MCF 10A (cell line): ENCODE measurements at regions not wholly inside any gene's neighbourhood (a gene's known extent, or its start where the extent isn't known, plus 50 kb on each side); places are given as distances from the start of the nearest gene placed in this dataset.

Experiments
- BruUV-seq: library from RNA; stranded (reverse); fragments of 400-500 nt; replicated peaks from 2 replicates; lab custom pipeline; 2021; lab: Mats Ljungman, UMichigan
- CTCF ChIA-PET: fragments of 300-600 bp; sonication (Branson Sonifier 250); formaldehyde crosslinking; extraction: SDS; loops from one replicate; lab custom pipeline; 2021; ENCODE audit warnings: antibody characterized with exemption, inconsistent platforms; lab: Yijun Ruan, JAX
- POLR2A ChIA-PET: fragments of 300-600, 350-650 bp; sonication (Branson Sonifier 250); formaldehyde crosslinking; extraction: SDS; loops from one replicate; lab custom pipeline; 2020; ENCODE audit warnings: antibody characterized with exemption, inconsistent platforms; lab: Yijun Ruan, JAX
- DNase-seq: peaks from one replicate; pipeline ENCODE4 v3.0.0-alpha.2; 2018; ENCODE audit not compliant: unreplicated experiment
- H3K27ac Mint-ChIP-seq: one replicate; pipeline ENCODE4 v1.8.0; 2022; ENCODE audit warnings: mild to moderate bottlenecking, low read depth, mixed read lengths; ENCODE audit not compliant: unreplicated experiment
- H3K27me3 Mint-ChIP-seq: one replicate; pipeline ENCODE4 v1.8.0; 2022; ENCODE audit warnings: mixed read lengths; ENCODE audit not compliant: insufficient read depth, unreplicated experiment
- H3K36me3 Mint-ChIP-seq: one replicate; pipeline ENCODE4 v1.8.0; 2022; ENCODE audit warnings: mild to moderate bottlenecking, moderate library complexity, mixed read lengths; ENCODE audit not compliant: insufficient read depth, unreplicated experiment
- H3K4me1 Mint-ChIP-seq: one replicate; pipeline ENCODE4 v1.8.0; 2022; ENCODE audit warnings: mixed read lengths; ENCODE audit not compliant: insufficient read depth, unreplicated experiment
- H3K4me3 Mint-ChIP-seq: one replicate; pipeline ENCODE4 v1.8.0; 2022; ENCODE audit warnings: mild to moderate bottlenecking, moderate library complexity, mixed read lengths; ENCODE audit not compliant: unreplicated experiment
- H3K9me3 Mint-ChIP-seq: one replicate; pipeline ENCODE4 v1.8.0; 2022; ENCODE audit warnings: mixed read lengths; ENCODE audit not compliant: unreplicated experiment
- CTCF ChIP-seq: fragments of 200-600 bp; IDR thresholded peaks from one replicate; pipeline ENCODE4 v1.8.0; 2022; ENCODE audit warnings: antibody characterized with exemption, mild to moderate bottlenecking; ENCODE audit not compliant: unreplicated experiment
- intact Hi-C: fragments of 100-400 bp; cut with micrococcal nuclease; formaldehyde crosslinking; loops from 2 replicates; pipeline ENCODE4 v1.14.1; 2022

GRCh38 chr10:81575036-81575435 lies 300.0 kb upstream of the NRG3 start:
- CTCF ChIA-PET = interaction anchor here (0.5 to 1.3 kb wide), 5 partner anchors 24 to 541 kb away, joined by 3 to 4 read pairs (median 3); no protein-coding TSS in a partner anchor
- no peak for DNase-seq
- Mint-ChIP-seq H3K4me3 (no peak overlapping the region), H3K9me3 (peaks cover 15% of the 10 kb centered on the region), H3K27me3 (no peaks in the 10 kb centered on the region), H3K36me3 (no peaks in the 10 kb centered on the region), H3K27ac (no peak overlapping the region), H3K4me1 (peaks cover 9% of the 10 kb centered on the region)
- POLR2A ChIA-PET = interaction anchor here (0.7 kb wide), 1 partner anchor 19 kb away, joined by 3 read pairs; no protein-coding TSS in a partner anchor
- intact Hi-C loops = no loop called here
- no TSS peak for BruUV-seq
- TF ChIP-seq CTCF = no peak

- BruUV-seq = no TSS peak
- peak; percentile 44 for DNase-seq
- TF ChIP-seq CTCF = no peak
- CTCF ChIA-PET = interaction anchor here (0.6 kb wide), 1 partner anchor 413 kb away, joined by 3 read pairs; no protein-coding TSS in a partner anchor
- Mint-ChIP-seq H3K27ac (no peak overlapping the region), H3K27me3 (no peaks in the 10 kb centered on the region), H3K4me3 (no peak overlapping the region), H3K9me3 (peaks cover 15% of the 10 kb centered on the region), H3K36me3 (no peaks in the 10 kb centered on the region), H3K4me1 (peaks cover 9% of the 10 kb centered on the region)
- intact Hi-C loops = no loop called here
- POLR2A ChIA-PET = no interaction called here
These were observed 298.7 kb upstream of the NRG3 start for GRCh38 chr10:81576336-81576735.

GRCh38 chr10:81594991-81595390 lies 280.0 kb upstream of the NRG3 start:
- Mint-ChIP-seq H3K4me1 (peaks cover 21% of the 10 kb centered on the region), H3K27me3 (no peaks in the 10 kb centered on the region), H3K27ac (no peak overlapping the region), H3K9me3 (peaks cover 12% of the 10 kb centered on the region), H3K36me3 (no peaks in the 10 kb centered on the region), H3K4me3 (no peak overlapping the region)
- DNase-seq = no peak
- TF ChIP-seq CTCF = no peak
- no TSS peak for BruUV-seq
- ChIA-PET POLR2A (no interaction called here), CTCF (no interaction called here)
- intact Hi-C loops = no loop called here

DNA sequence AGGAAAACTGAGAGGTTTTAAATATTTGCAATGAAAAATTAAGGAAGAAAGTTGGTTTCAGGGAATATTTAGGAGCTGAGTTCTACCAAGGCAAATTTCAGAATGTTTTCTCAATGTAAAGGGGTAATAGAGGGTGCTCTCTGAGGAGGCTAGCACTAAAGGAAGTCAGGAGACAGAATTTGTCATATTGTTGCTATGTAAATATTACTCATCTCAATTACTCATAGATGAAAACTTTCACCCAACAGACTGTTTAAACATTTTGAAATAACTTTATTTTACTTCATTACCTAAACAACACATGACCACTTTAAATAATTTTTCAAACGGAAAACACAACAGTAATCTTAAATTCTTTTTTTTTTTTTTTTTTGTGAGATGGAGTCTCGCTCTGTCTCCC lies 274.8 kb upstream of the NRG3 start:
- no TSS peak for BruUV-seq
- Mint-ChIP-seq H3K9me3 (peaks cover 8% of the 10 kb centered on the region), H3K27me3 (no peaks in the 10 kb centered on the region), H3K27ac (peak overlapping the region; percentile 93), H3K4me1 (peaks cover 29% of the 10 kb centered on the region), H3K36me3 (no peaks in the 10 kb centered on the region), H3K4me3 (no peak overlapping the region)
- intact Hi-C loops = no loop called here
- peak; percentile 61 for DNase-seq
- ChIA-PET POLR2A (interaction anchor here (0.8 to 1.1 kb wide), 2 partner anchors 11 to 25 kb away, joined by 3 read pairs; no protein-coding TSS in a partner anchor), CTCF (interaction anchor here (0.6 to 1.4 kb wide), 2 partner anchors 26 to 477 kb away, joined by 3 read pairs; no protein-coding TSS in a partner anchor)
- no peak for TF ChIP-seq CTCF
